ENCODE measurements at regions not wholly inside any gene's neighbourhood (a gene's known extent, or its start where the extent isn't known, plus 50 kb on each side); places are given as distances from the start of the nearest gene placed in this dataset.

DNA sequence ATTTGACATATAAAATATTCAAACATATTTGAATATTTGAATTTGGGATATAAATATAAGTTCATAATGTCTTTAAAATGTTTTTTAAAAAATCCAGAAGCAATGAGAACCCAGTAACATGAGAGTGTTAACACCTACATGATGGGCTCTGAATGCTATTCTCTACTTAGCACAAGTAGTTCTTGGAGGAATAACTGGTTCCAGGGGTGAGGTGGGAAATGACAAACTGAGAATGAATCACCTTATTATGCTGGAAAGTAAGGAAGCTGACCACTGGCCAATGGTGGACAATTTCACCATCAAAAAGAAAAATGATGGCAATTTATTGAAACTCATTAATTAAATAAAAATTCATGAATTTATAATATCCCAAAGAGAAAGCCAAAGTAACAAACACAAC lies 79.6 kb upstream of the NABP1 start:
- no peak overlapping the region for H3K4me3 ChIP-seq

GRCh38 chr2:191601060-191601459 lies 76.9 kb upstream of the NABP1 start:
- no peaks in the 10 kb centered on the region for H3K9me3 ChIP-seq
- no peaks in the 10 kb centered on the region for H3K36me3 ChIP-seq
- no peak overlapping the region for H3K27ac ChIP-seq
- no peak for DNase-seq
- H3K27me3 ChIP-seq: no peaks in the 10 kb centered on the region
- H3K4me1 ChIP-seq: no peaks in the 10 kb centered on the region
- no peak overlapping the region for H3K4me3 ChIP-seq
- intact Hi-C loops (cut with DNase I; ENCODE audit: low total_unique reads): no loop called here
- TF ChIP-seq CTCF (IDR thresholded peaks at IDR 0.05) (no peak), POLR2A (IDR thresholded peaks at IDR 0.05) (no peak)

More for the DNA sequence above, 79.6 kb upstream of the NABP1 start:
- H3K9me3 ChIP-seq: no peaks in the 10 kb centered on the region
- no peaks in the 10 kb centered on the region for H3K4me1 ChIP-seq
- H3K36me3 ChIP-seq: no peaks in the 10 kb centered on the region
- no peak for DNase-seq
- intact Hi-C loops (cut with DNase I; ENCODE audit: low total_unique reads): no loop called here
- H3K27me3 ChIP-seq: no peaks in the 10 kb centered on the region
- H3K27ac ChIP-seq: no peak overlapping the region
- TF ChIP-seq POLR2A (IDR thresholded peaks at IDR 0.05) (no peak), CTCF (IDR thresholded peaks at IDR 0.05) (no peak)

- no peak for TF ChIP-seq CTCF (IDR thresholded peaks at IDR 0.05)
- TF ChIP-seq POLR2A (IDR thresholded peaks at IDR 0.05): no peak
- intact Hi-C loops (cut with DNase I; ENCODE audit: low total_unique reads): no loop called here
These were observed 73.8 kb upstream of the NABP1 start for GRCh38 chr2:191604154-191604553.

DNA sequence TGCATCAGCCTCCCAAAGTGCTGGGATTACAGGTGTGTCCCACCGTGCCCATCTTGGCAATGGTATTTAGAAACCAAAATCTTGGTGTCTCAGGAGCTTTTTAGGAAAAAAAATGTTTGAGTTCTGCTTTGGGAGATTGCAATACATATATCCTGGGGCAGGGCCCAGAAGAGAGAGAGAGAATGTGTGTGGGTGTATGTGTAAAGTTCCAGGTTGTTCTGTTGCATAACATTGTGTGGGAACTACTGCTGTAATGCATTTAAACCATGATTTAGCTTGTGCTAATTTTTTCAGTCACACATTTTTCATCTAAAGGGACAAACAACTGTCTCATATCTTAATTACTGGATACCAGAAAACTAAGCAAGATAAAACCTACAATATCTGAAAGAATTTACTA lies 70.8 kb upstream of the NABP1 start:
- Histone ChIP-seq H3K27me3 (no peaks in the 10 kb centered on the region), H3K27ac (no peak overlapping the region)
- TF ChIP-seq CTCF (IDR thresholded peaks at IDR 0.05) (no peak), POLR2A (IDR thresholded peaks at IDR 0.05) (no peak)

More at GRCh38 chr2:191604154-191604553, 73.8 kb upstream of the NABP1 start:
- H3K27me3 ChIP-seq: no peaks in the 10 kb centered on the region
- H3K4me1 ChIP-seq: no peaks in the 10 kb centered on the region
- no peak overlapping the region for H3K4me3 ChIP-seq
- DNase-seq: no peak
- no peaks in the 10 kb centered on the region for H3K9me3 ChIP-seq
- no peak overlapping the region for H3K27ac ChIP-seq
- H3K36me3 ChIP-seq: no peaks in the 10 kb centered on the region

GRCh38 chr2:191610756-191611155 lies 67.2 kb upstream of the NABP1 start:
- no peak for DNase-seq

More for the DNA sequence above, 70.8 kb upstream of the NABP1 start:
- DNase-seq: no peak
- Histone ChIP-seq H3K9me3 (no peaks in the 10 kb centered on the region), H3K4me3 (no peak overlapping the region), H3K36me3 (no peaks in the 10 kb centered on the region), H3K4me1 (no peaks in the 10 kb centered on the region)
- intact Hi-C loops (cut with DNase I; ENCODE audit: low total_unique reads): no loop called here

More at GRCh38 chr2:191610756-191611155, 67.2 kb upstream of the NABP1 start:
- intact Hi-C loops (cut with DNase I; ENCODE audit: low total_unique reads): no loop called here
- TF ChIP-seq POLR2A (IDR thresholded peaks at IDR 0.05): no peak
- TF ChIP-seq CTCF (IDR thresholded peaks at IDR 0.05): no peak
- Histone ChIP-seq H3K27me3 (no peaks in the 10 kb centered on the region), H3K9me3 (no peaks in the 10 kb centered on the region), H3K4me3 (no peak overlapping the region), H3K36me3 (no peaks in the 10 kb centered on the region), H3K27ac (no peak overlapping the region), H3K4me1 (no peaks in the 10 kb centered on the region)
